Dendritic cell treated with granulocyte-macrophage colony-stimulating factor and Interleukin-4, amounts not matched to agents 40 ng/mL and 50 ng/mL, for 4 days (primary cell): ENCODE measurements at regions not wholly inside any gene's neighbourhood (a gene's known extent, or its start where the extent isn't known, plus 50 kb on each side); places are given as distances from the start of the nearest gene placed in this dataset.
"Not testable (repeated sequence)": the region's sequence is repeated elsewhere in the genome, so short reads cannot be mapped to it uniquely, and the experiment has no call there.

Experiments
- H3K27ac Mint-ChIP-seq: one replicate; pipeline ENCODE4 v1.8.0; 2022; ENCODE audit warnings: mild to moderate bottlenecking, mixed read lengths
- H3K27me3 Mint-ChIP-seq: one replicate; pipeline ENCODE4 v1.8.0; 2022; ENCODE audit warnings: mild to moderate bottlenecking, mixed read lengths
- H3K36me3 Mint-ChIP-seq: one replicate; pipeline ENCODE4 v1.8.0; 2022; ENCODE audit warnings: low read depth, mixed read lengths
- H3K4me1 Mint-ChIP-seq: one replicate; pipeline ENCODE4 v1.8.0; 2022; ENCODE audit warnings: low read depth, mixed read lengths
- H3K4me3 Mint-ChIP-seq: one replicate; pipeline ENCODE4 v1.8.0; 2022; ENCODE audit warnings: mild to moderate bottlenecking, moderate library complexity, mixed read lengths
- H3K9me3 Mint-ChIP-seq: one replicate; pipeline ENCODE4 v1.8.0; 2022; ENCODE audit warnings: mixed read lengths
- intact Hi-C: fragments of 100-400 bp; cut with micrococcal nuclease; formaldehyde crosslinking; loops from one replicate; pipeline ENCODE4 v1.15.0; 2022

GRCh38 chr14:86946446-86946845 is 1046.5 kb downstream of the GALC start:
- Mint-ChIP-seq H3K27me3 (no peaks in the 10 kb centered on the region), H3K4me3 (no peak overlapping the region), H3K9me3 (peaks cover 8% of the 10 kb centered on the region), H3K27ac (no peak overlapping the region), H3K36me3 (no peaks in the 10 kb centered on the region), H3K4me1 (no peaks in the 10 kb centered on the region)
- intact Hi-C loops, result no loop called here

- no peaks in the 10 kb centered on the region for H3K27me3 Mint-ChIP-seq
- H3K27ac Mint-ChIP-seq, result no peak overlapping the region
- no peak overlapping the region for H3K4me3 Mint-ChIP-seq
- peaks cover 8% of the 10 kb centered on the region for H3K9me3 Mint-ChIP-seq
- no peaks in the 10 kb centered on the region for H3K4me1 Mint-ChIP-seq
- intact Hi-C loops, result no loop called here
- no peaks in the 10 kb centered on the region for H3K36me3 Mint-ChIP-seq
Observed at GRCh38 chr14:86944434-86944833, 1048.5 kb downstream of the GALC start.

GRCh38 chr14:86943391-86944365 is 1049.3 kb downstream of the GALC start:
- H3K4me3 Mint-ChIP-seq, result no peak overlapping the region
- H3K27ac Mint-ChIP-seq, result no peak overlapping the region
- no peaks in the 10 kb centered on the region for H3K36me3 Mint-ChIP-seq
- intact Hi-C loops, result no loop called here
- no peaks in the 10 kb centered on the region for H3K4me1 Mint-ChIP-seq
- peaks cover 8% of the 10 kb centered on the region for H3K9me3 Mint-ChIP-seq
- H3K27me3 Mint-ChIP-seq, result no peaks in the 10 kb centered on the region

GRCh38 chr14:86942936-86943335 is 1050.0 kb downstream of the GALC start:
- intact Hi-C loops, result no loop called here

GRCh38 chr14:86940106-86940505 is 1052.9 kb downstream of the GALC start:
- Mint-ChIP-seq H3K27me3 (no peaks in the 10 kb centered on the region), H3K4me3 (no peak overlapping the region), H3K4me1 (no peaks in the 10 kb centered on the region), H3K36me3 (no peaks in the 10 kb centered on the region), H3K9me3 (no peaks in the 10 kb centered on the region), H3K27ac (no peak overlapping the region)
- intact Hi-C loops, result no loop called here

More at GRCh38 chr14:86942936-86943335, 1050.0 kb downstream of the GALC start:
- Mint-ChIP-seq H3K4me1 (no peaks in the 10 kb centered on the region), H3K36me3 (no peaks in the 10 kb centered on the region), H3K27ac (no peak overlapping the region), H3K9me3 (peaks cover 8% of the 10 kb centered on the region), H3K27me3 (no peaks in the 10 kb centered on the region), H3K4me3 (no peak overlapping the region)

GRCh38 chr14:86938320-86938719 is 1054.7 kb downstream of the GALC start:
- no peaks in the 10 kb centered on the region for H3K9me3 Mint-ChIP-seq
- H3K27ac Mint-ChIP-seq, result no peak overlapping the region
- H3K4me3 Mint-ChIP-seq, result no peak overlapping the region
- H3K4me1 Mint-ChIP-seq, result no peaks in the 10 kb centered on the region
- intact Hi-C loops, result no loop called here
- no peaks in the 10 kb centered on the region for H3K27me3 Mint-ChIP-seq
- H3K36me3 Mint-ChIP-seq, result no peaks in the 10 kb centered on the region

- intact Hi-C loops, result no loop called here
Observed at GRCh38 chr14:86936556-86936955, 1056.4 kb downstream of the GALC start.

GRCh38 chr14:86935241-86935885 is 1057.6 kb downstream of the GALC start:
- intact Hi-C loops, result no loop called here
- H3K4me3 Mint-ChIP-seq, result no peak overlapping the region

More at GRCh38 chr14:86936556-86936955, 1056.4 kb downstream of the GALC start:
- H3K27ac Mint-ChIP-seq, result no peak overlapping the region
- no peak overlapping the region for H3K4me3 Mint-ChIP-seq
- no peaks in the 10 kb centered on the region for H3K4me1 Mint-ChIP-seq
- no peaks in the 10 kb centered on the region for H3K36me3 Mint-ChIP-seq
- no peaks in the 10 kb centered on the region for H3K9me3 Mint-ChIP-seq
- H3K27me3 Mint-ChIP-seq, result no peaks in the 10 kb centered on the region

GRCh38 chr14:86933958-86934595 is 1058.9 kb downstream of the GALC start:
- Mint-ChIP-seq H3K27me3 (no peaks in the 10 kb centered on the region), H3K27ac (no peak overlapping the region), H3K4me3 (no peak overlapping the region), H3K36me3 (no peaks in the 10 kb centered on the region), H3K9me3 (no peaks in the 10 kb centered on the region), H3K4me1 (no peaks in the 10 kb centered on the region)
- intact Hi-C loops, result no loop called here

More at GRCh38 chr14:86935241-86935885, 1057.6 kb downstream of the GALC start:
- H3K4me1 Mint-ChIP-seq, result no peaks in the 10 kb centered on the region
- H3K27ac Mint-ChIP-seq, result no peak overlapping the region
- H3K36me3 Mint-ChIP-seq, result no peaks in the 10 kb centered on the region
- H3K9me3 Mint-ChIP-seq, result no peaks in the 10 kb centered on the region
- no peaks in the 10 kb centered on the region for H3K27me3 Mint-ChIP-seq

GRCh38 chr14:86933460-86933859 is 1059.5 kb downstream of the GALC start:
- Mint-ChIP-seq H3K27ac (no peak overlapping the region), H3K4me1 (no peaks in the 10 kb centered on the region), H3K9me3 (no peaks in the 10 kb centered on the region), H3K36me3 (no peaks in the 10 kb centered on the region), H3K27me3 (no peaks in the 10 kb centered on the region), H3K4me3 (no peak overlapping the region)
- intact Hi-C loops, result no loop called here

- H3K4me3 Mint-ChIP-seq, result no peak overlapping the region
- H3K27ac Mint-ChIP-seq, result no peak overlapping the region
- no peaks in the 10 kb centered on the region for H3K36me3 Mint-ChIP-seq
- no peaks in the 10 kb centered on the region for H3K27me3 Mint-ChIP-seq
- H3K9me3 Mint-ChIP-seq, result no peaks in the 10 kb centered on the region
- H3K4me1 Mint-ChIP-seq, result no peaks in the 10 kb centered on the region
- intact Hi-C loops, result no loop called here
Observed at GRCh38 chr14:86915406-86915805, 1077.6 kb downstream of the GALC start.

GRCh38 chr14:86912709-86913108 is 1080.3 kb downstream of the GALC start:
- H3K27ac Mint-ChIP-seq, result no peak overlapping the region
- H3K4me1 Mint-ChIP-seq, result no peaks in the 10 kb centered on the region
- H3K27me3 Mint-ChIP-seq, result no peaks in the 10 kb centered on the region
- H3K9me3 Mint-ChIP-seq, result no peaks in the 10 kb centered on the region
- intact Hi-C loops, result no loop called here
- H3K4me3 Mint-ChIP-seq, result no peak overlapping the region
- H3K36me3 Mint-ChIP-seq, result no peaks in the 10 kb centered on the region

GRCh38 chr14:86911486-86911885 is 1081.5 kb downstream of the GALC start:
- no peaks in the 10 kb centered on the region for H3K27me3 Mint-ChIP-seq
- H3K4me3 Mint-ChIP-seq, result no peak overlapping the region
- no peaks in the 10 kb centered on the region for H3K36me3 Mint-ChIP-seq
- H3K27ac Mint-ChIP-seq, result no peak overlapping the region
- no peaks in the 10 kb centered on the region for H3K9me3 Mint-ChIP-seq
- no peaks in the 10 kb centered on the region for H3K4me1 Mint-ChIP-seq
- intact Hi-C loops, result no loop called here

GRCh38 chr14:86905386-86905926 is 1087.5 kb downstream of the GALC start:
- H3K27me3 Mint-ChIP-seq, H3K4me1 Mint-ChIP-seq, H3K9me3 Mint-ChIP-seq, H3K27ac Mint-ChIP-seq, H3K4me3 Mint-ChIP-seq, H3K36me3 Mint-ChIP-seq: not testable (repeated sequence)
- intact Hi-C loops, result loop anchor here (10.0 kb wide), 1 partner anchor 871 kb away; no protein-coding TSS in a partner anchor
